ENCODE measurements at regions not wholly inside any gene's neighbourhood (a gene's known extent, or its start where the extent isn't known, plus 50 kb on each side); places are given as distances from the start of the nearest gene placed in this dataset.
A peak's percentile ranks its signal among the peaks of the same experiment; 100 is the strongest.

GRCh38 chr4:83974111-83974780, 438.3 kb downstream of the GPAT3 start:
- Histone ChIP-seq H3K4me1 (ENCODE audit: low read depth) (no peaks in the 10 kb centered on the region), H3K36me3 (no peaks in the 10 kb centered on the region), H3K27ac (no peak overlapping the region), H3K4me3 (no peak overlapping the region), H3K27me3 (no peaks in the 10 kb centered on the region), H3K9me3 (ENCODE audit: low read depth) (no peaks in the 10 kb centered on the region)
- no peak for DNase-seq (ENCODE audit: low read depth in 1 of 2, low spot score in 1 of 2)
- no peak for TF ChIP-seq CTCF (IDR thresholded peaks at IDR 0.05; ENCODE audit: low read depth, low read length)

- no peak for DNase-seq (ENCODE audit: low read depth in 1 of 2, low spot score in 1 of 2)
- Histone ChIP-seq H3K36me3 (no peaks in the 10 kb centered on the region), H3K27me3 (no peaks in the 10 kb centered on the region), H3K4me1 (ENCODE audit: low read depth) (no peaks in the 10 kb centered on the region), H3K27ac (no peak overlapping the region), H3K9me3 (ENCODE audit: low read depth) (no peaks in the 10 kb centered on the region), H3K4me3 (no peak overlapping the region)
- TF ChIP-seq CTCF (IDR thresholded peaks at IDR 0.05; ENCODE audit: low read depth, low read length) = no peak
Observed at GRCh38 chr4:83964996-83965541, 429.2 kb downstream of the GPAT3 start.

GRCh38 chr4:83962492-83962891, 426.6 kb downstream of the GPAT3 start:
- TF ChIP-seq CTCF (IDR thresholded peaks at IDR 0.05; ENCODE audit: low read depth, low read length) = no peak
- Histone ChIP-seq H3K9me3 (ENCODE audit: low read depth) (no peaks in the 10 kb centered on the region), H3K27me3 (no peaks in the 10 kb centered on the region), H3K36me3 (no peaks in the 10 kb centered on the region), H3K4me1 (ENCODE audit: low read depth) (no peaks in the 10 kb centered on the region), H3K4me3 (no peak overlapping the region), H3K27ac (no peak overlapping the region)
- DNase-seq (ENCODE audit: low read depth in 1 of 2, low spot score in 1 of 2) = no peak

GRCh38 chr4:83961575-83961974, 425.7 kb downstream of the GPAT3 start:
- Histone ChIP-seq H3K4me3 (no peak overlapping the region), H3K4me1 (ENCODE audit: low read depth) (no peaks in the 10 kb centered on the region), H3K9me3 (ENCODE audit: low read depth) (no peaks in the 10 kb centered on the region), H3K27me3 (no peaks in the 10 kb centered on the region), H3K27ac (no peak overlapping the region), H3K36me3 (no peaks in the 10 kb centered on the region)
- DNase-seq (ENCODE audit: low read depth in 1 of 2, low spot score in 1 of 2) = peak in 1 of 2 donors; percentile 5
- no peak for TF ChIP-seq CTCF (IDR thresholded peaks at IDR 0.05; ENCODE audit: low read depth, low read length)

- no peak overlapping the region for H3K4me3 ChIP-seq
- no peaks in the 10 kb centered on the region for H3K27me3 ChIP-seq
- H3K36me3 ChIP-seq = no peaks in the 10 kb centered on the region
- H3K9me3 ChIP-seq (ENCODE audit: low read depth) = no peaks in the 10 kb centered on the region
- H3K4me1 ChIP-seq (ENCODE audit: low read depth) = no peaks in the 10 kb centered on the region
- TF ChIP-seq CTCF (IDR thresholded peaks at IDR 0.05; ENCODE audit: low read depth, low read length) = no peak
- no peak overlapping the region for H3K27ac ChIP-seq
- DNase-seq (ENCODE audit: low read depth in 1 of 2, low spot score in 1 of 2) = no peak
Observed at GRCh38 chr4:83959160-83959559, 423.3 kb downstream of the GPAT3 start.
